NT2/D1 (cell line): ENCODE measurements at regions not wholly inside any gene's neighbourhood (a gene's known extent, or its start where the extent isn't known, plus 50 kb on each side); places are given as distances from the start of the nearest gene placed in this dataset.

Experiments used
- DNase-seq: peaks from one replicate; pipeline ENCODE4 v3.0.0-alpha.2; 2011; ENCODE audit warnings: low read depth, low spot score
- H3K27me3 ChIP-seq: 2 replicates; pipeline ENCODE4 v1.6.0; 2011; ENCODE audit warnings: mild to moderate bottlenecking; ENCODE audit not compliant: insufficient read length, insufficient read depth
- H3K36me3 ChIP-seq: 2 replicates; pipeline ENCODE4 v1.6.1; 2011; ENCODE audit warnings: mild to moderate bottlenecking, low read length, mixed read lengths; ENCODE audit not compliant: insufficient read depth, insufficient read length
- H3K4me1 ChIP-seq: 2 replicates; pipeline ENCODE4 v1.5.1; 2011; ENCODE audit not compliant: insufficient read depth, insufficient read length
- H3K4me3 ChIP-seq: 2 replicates; pipeline ENCODE4 v1.5.1; 2011; ENCODE audit warnings: low read depth; ENCODE audit not compliant: insufficient read length
- H3K9ac ChIP-seq: 2 replicates; pipeline ENCODE4 v1.6.0; 2011; ENCODE audit warnings: low read depth; ENCODE audit not compliant: insufficient read length
- H3K9me3 ChIP-seq: 2 replicates; pipeline ENCODE4 v1.5.1; 2011; ENCODE audit warnings: mild to moderate bottlenecking, low read length; ENCODE audit not compliant: insufficient read depth
- SUZ12 ChIP-seq: IDR thresholded peaks from 2 replicates; pipeline ENCODE4 v1.6.1; 2011; ENCODE audit not compliant: insufficient read length, insufficient read depth; ENCODE audit errors: extremely low read depth
- YY1 ChIP-seq: IDR thresholded peaks from 2 replicates; pipeline ENCODE4 v1.6.1; 2011; ENCODE audit not compliant: insufficient read length, insufficient read depth
- ZNF274 ChIP-seq: IDR thresholded peaks from 2 replicates; pipeline ENCODE4 v1.6.1; 2011; ENCODE audit warnings: mild to moderate bottlenecking, low read depth, low read length

GRCh38 chr6:146881228-146882181 lies 282.7 kb downstream of the ADGB start:
- TF ChIP-seq YY1 (no peak), ZNF274 (no peak), SUZ12 (no peak)
- Histone ChIP-seq H3K4me1 (no peaks in the 10 kb centered on the region), H3K9ac (no peak overlapping the region), H3K4me3 (no peak overlapping the region), H3K27me3 (no peaks in the 10 kb centered on the region), H3K36me3 (no peaks in the 10 kb centered on the region), H3K9me3 (no peaks in the 10 kb centered on the region)
- no peak for DNase-seq

DNA sequence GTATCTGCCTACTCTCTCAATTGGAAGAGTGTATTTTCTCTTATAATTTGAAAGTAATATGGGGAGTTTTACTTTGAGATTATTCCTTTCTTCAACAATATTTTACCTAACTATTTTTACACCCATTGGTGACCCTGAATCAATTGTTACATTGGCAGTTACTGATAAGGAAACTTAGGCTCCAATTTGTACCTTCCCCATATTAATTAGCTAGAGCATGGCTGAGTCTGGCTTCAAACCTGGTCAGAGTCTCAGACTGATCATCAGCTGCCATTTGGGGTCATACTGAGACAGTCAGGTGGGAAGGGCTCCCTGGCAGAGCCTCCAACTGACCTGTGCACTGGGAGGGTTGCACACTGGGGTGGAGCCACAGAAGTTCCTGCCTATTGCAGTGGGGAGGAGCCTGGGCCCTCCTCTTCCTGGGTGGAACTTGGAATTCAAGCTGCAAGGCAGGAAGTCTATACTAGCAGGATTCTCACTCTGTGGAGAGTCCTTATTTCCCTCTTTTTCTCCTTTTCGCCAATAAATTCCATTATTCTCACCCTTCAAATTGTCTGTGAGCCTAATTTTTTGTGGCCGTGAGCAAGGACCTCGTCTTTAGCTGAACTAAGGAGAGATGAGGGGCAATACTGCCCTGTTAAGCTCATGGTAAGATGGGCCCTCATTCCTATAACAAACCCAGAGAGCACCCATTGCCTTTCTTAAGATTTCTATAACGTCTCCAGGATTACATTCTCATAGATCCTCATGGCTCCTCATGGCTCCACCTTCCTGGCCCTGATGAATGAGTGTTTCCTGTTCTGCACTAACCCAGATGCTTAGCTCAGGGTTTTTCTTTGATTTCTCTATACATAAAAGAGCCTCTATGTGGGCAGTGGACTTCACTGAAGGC lies 285.1 kb downstream of the ADGB start:
- Histone ChIP-seq H3K4me3 (no peak overlapping the region), H3K4me1 (no peaks in the 10 kb centered on the region), H3K27me3 (no peaks in the 10 kb centered on the region), H3K36me3 (no peaks in the 10 kb centered on the region), H3K9me3 (no peaks in the 10 kb centered on the region), H3K9ac (no peak overlapping the region)
- DNase-seq, result no peak
- no peak for TF ChIP-seq ZNF274
- TF ChIP-seq SUZ12, result no peak
- TF ChIP-seq YY1, result no peak

- Histone ChIP-seq H3K9ac (no peak overlapping the region), H3K36me3 (no peaks in the 10 kb centered on the region), H3K4me1 (no peaks in the 10 kb centered on the region), H3K9me3 (no peaks in the 10 kb centered on the region), H3K4me3 (no peak overlapping the region), H3K27me3 (no peaks in the 10 kb centered on the region)
- DNase-seq, result no peak
- TF ChIP-seq SUZ12 (no peak), ZNF274 (no peak), YY1 (no peak)
These were observed 286.0 kb downstream of the ADGB start for GRCh38 chr6:146884728-146885127.

DNA sequence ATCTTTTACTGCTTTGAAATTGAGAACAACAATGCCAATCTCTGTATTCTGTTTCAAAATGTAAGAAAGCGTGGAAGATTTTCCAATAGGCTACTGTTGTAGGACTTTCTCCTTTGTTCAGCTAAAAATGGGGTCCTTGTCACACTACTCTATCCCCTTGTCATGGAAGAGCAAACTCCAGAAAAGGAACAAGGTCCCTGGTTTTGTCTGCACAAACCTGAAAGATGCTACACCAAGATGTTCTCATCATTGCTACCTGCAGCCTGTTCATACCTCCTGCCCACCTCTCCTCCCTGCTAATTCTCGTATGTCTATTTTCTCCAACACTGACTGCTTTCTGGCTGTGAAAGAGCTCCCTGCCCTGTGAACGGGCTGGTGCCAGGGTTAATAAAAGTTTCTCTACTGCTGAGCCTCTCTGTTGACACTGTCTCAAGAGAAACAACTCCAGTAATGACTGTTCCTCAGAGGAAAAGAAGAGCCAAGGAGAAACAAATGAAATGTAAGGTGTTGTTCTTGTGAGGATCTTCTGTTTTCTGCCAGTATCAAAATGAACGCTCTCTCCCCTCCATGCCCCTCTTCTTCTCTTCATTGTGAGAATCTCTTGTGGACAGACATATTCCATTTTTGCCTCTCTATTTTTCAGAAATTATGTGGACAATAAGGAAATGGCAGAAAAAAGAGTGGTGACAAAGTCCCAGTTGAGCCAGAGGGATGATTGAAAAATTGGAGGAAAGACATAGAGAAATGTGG lies 287.1 kb downstream of the ADGB start:
- no peak for DNase-seq
- no peak for TF ChIP-seq YY1
- Histone ChIP-seq H3K27me3 (no peaks in the 10 kb centered on the region), H3K4me3 (no peak overlapping the region), H3K9ac (no peak overlapping the region), H3K4me1 (no peaks in the 10 kb centered on the region), H3K9me3 (no peaks in the 10 kb centered on the region), H3K36me3 (no peaks in the 10 kb centered on the region)

DNA sequence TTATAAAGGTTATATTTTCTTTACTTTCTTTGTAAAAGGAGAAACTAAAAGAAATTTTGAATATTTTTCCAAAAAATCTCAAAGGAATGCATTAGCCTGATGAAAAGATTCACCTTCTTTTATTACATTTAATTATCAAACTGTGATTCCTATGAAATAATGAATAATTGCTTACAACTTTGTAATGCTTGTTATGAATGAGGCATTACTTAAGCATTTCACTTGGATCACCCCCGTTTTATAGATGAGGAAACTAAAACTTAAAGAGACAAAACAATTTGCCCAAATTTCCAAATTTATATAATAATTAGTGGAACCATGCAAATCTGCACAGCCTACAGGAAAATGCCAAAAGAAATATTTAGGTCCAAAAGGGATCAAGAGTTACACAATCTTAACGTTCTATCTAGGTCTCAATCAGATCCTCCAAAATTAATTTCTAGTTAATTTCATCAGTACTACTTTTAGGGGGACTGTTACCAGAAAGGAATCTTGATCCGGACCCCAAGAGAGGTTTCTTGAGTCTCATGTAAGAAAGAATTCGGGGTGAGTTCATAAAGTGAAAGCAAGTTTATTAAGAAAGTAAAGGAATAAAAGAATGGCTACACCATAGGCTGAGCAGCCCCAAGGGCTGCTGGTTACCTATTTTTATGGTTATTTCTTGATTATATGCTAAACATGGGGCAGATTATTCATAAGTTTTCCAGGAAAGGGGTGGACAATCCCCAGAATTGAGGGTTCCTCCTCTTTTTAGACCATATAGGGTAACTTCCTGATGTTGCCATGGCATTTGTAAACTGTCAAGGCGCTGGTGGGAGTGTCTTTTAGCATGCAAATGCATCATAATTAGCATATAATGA lies 288.0 kb downstream of the ADGB start:
- Histone ChIP-seq H3K4me3 (no peak overlapping the region), H3K36me3 (no peaks in the 10 kb centered on the region), H3K4me1 (no peaks in the 10 kb centered on the region), H3K9ac (no peak overlapping the region), H3K9me3 (no peaks in the 10 kb centered on the region), H3K27me3 (no peaks in the 10 kb centered on the region)
- no peak for TF ChIP-seq ZNF274
- no peak for TF ChIP-seq SUZ12
- no peak for TF ChIP-seq YY1
- DNase-seq, result no peak

DNA sequence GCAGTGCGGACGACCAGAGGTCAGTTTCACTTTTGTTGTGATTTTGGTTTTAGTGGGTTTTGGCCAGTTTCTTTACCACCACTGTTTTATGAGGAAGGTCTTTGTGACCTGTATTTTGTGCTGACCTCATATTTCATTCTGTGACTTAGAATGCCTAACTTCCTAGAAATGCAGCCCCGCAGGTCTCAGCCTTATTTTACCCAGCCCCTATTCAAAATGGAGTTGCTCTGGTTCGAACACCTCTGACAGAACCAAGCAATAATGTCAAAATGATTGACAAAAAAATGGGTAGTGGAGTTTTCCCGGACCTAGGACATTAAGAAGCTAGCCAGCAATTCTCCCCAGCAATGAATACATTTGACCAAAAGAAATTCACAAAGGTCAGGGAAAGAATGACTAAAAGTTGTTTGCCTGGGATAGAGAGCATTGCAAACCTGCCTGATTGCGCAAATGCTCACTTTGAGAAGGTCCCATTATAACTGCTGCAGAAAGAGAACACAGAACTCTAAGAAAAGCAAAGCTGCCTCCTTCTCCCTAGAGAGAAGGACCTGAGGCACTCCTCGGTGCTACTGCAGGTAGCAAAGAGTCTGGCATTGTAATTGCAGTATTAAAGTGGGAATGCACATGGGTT lies 288.8 kb downstream of the ADGB start:
- DNase-seq, result no peak
- Histone ChIP-seq H3K9ac (no peak overlapping the region), H3K4me3 (no peak overlapping the region), H3K9me3 (no peaks in the 10 kb centered on the region), H3K27me3 (no peaks in the 10 kb centered on the region), H3K4me1 (no peaks in the 10 kb centered on the region), H3K36me3 (no peaks in the 10 kb centered on the region)
- TF ChIP-seq YY1 (no peak), ZNF274 (no peak), SUZ12 (no peak)
